Epidermal melanocyte (primary cell): ENCODE measurements at regions not wholly inside any gene's neighbourhood (a gene's known extent, or its start where the extent isn't known, plus 50 kb on each side); places are given as distances from the start of the nearest gene placed in this dataset.

Experiments used
- DNase-seq: peaks from one replicate; pipeline ENCODE4 v3.0.0; 2011; ENCODE audit warnings: low spot score; ENCODE audit not compliant: insufficient read length

DNA sequence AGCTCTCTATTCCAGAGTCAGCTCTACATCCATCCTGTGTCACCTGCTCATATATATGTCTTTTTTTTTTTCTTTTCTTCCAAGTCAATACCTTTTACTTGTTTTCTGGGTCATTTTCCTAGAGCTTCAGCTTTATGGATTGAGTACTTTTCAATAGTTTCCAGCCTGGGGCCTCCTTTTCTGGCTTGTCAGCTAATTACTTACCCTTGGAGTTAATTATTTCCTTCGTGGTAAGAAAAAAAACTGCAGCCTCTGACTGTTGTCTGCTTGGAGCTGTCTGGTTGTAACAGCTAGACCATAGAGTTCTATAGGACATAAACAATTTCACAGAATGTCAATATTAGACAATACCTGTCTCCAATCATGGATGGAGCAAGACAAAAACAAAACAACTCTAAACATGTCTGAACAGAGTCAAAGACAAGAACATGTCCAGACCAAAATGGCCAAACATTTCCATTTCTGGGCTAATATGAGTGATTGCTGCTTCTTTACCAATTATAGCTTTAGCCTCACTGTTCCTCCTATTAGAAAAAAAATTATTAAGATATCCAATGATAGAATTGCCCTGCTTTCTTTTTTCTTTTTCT is 643.1 kb downstream of the SLC4A3 start:
- DNase-seq, result no peak

DNA sequence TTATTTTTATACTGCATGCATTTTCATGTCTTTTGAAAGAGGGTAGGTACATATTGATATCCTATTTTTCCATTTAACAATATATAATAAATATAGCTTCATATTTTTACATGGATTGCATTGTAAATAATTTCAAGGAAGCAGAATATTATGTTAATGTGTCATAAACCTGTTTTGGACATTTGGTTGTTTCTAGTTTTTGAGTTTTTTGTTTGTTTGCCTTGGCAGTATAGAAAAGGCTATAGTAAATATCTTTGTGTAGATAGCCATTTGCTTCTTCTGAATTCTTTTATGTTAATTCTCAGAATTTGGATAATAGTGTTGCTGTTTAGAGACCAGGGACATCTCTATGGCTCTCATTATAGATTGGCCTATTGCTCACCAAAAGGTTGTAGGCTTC is 645.2 kb downstream of the SLC4A3 start:
- no peak for DNase-seq

DNA sequence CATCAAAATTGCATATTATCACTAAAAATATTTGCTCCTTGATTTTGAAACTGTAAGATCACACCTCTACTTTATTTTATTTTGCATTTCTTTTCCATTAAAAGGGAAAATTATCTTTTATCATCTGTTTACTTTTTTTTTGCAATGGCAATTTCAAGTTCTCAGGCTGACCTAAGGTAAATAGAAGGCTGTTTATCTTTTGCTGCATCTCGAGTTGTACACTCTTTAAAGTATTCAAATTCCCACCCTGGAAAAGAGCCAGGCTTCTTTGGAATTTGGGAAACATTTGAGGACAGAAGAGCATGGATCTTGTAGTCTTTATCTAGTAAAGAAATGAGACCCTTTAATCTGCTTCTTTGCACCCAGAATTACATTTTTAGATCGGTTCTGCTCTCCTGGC is 645.7 kb downstream of the SLC4A3 start:
- DNase-seq, result no peak

DNA sequence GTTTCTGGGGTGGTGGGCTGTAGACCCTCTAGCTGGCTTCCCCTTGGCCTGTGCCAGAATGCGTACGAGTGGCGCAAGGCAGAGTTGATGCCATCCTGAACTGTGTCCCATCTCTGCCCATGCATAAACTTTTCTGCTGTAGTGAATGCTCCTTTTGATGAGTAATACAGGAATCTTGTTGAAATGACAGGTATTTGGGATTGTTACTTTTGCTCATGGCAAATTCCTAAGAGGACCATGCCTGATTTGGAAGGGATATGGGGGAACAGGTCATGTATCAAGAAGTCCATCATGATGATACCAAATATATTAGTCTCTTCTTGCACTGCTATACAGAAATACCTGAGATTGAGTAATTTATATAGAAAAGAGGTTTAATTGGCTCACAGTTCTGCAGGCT is 648.0 kb downstream of the SLC4A3 start:
- DNase-seq, result no peak

DNA sequence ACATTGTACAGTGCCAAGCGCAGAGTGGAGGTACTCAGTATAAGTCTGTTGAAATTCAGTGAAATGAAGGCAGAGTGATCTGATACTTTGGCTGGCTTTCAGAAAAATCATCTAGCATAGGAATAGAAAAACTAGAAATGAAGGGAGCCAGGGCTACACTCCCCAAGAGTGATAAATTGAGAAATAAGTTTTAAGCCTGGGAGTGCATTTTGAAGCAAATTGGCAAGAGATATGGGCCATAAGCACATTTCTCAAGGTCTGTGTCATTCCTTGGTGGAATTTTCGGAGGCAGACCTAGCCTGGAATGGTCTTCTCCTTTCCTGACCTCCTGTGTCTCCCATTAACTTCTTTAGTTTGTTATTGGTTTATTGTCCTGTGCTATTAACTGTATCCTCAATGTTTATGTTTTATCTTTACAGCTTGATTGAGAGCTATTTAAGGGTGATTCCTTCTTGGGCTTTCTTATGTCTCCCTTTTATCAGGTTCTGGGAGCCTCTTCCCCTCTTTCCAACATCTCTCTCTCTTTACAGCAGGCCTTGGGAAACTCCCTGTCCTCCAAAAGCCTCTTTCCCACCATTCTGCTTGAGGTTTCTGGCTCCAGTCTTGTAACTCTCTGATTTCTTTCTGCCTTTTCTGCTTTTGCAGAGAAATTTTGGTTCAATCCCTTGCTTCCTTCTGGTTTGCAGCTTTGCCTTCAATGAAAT is 649.5 kb downstream of the SLC4A3 start:
- DNase-seq, result no peak

DNA sequence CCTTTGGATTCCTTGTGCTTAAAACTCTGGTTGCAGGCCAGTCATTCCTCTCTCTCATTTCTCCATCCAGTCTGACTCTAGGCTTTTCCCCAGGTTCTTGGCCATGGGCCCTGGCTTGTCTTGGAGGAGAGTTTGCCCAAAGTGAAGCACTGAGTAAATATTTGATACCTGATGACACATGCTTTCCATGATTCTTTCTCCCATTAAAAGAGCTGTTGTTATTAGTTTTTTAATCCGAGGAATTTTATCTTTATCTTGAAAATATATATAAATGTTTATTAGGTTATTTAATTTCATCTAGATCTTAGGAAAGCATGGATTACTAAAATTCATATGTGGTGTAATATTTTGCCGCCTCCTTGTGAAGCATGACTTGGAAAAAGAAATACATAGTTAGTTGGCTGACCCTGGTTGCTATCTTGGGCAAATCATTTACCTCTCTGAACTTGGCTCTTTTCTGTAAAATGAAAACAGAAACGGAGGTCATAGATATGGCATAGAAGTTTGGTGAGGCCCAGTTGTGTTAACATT is 650.1 kb downstream of the SLC4A3 start:
- DNase-seq, result no peak

DNA sequence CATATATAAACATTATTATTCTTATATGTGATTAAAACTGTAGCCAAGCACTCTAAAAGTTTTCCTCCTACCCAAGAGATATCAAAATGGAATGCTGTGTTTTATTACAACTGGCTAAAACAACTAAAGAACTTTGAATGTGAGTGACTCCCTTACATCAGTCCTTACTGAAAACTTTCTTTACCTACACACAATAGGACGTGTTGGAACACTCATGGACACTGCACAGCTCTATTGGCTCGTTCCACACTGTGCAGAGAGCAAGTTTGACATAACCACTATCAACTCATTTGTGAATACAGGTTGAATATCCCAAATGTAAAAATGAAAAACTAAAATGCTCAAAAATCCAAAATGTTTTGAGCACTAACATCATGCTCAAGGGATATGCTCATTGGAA is 650.6 kb downstream of the SLC4A3 start:
- DNase-seq, result no peak

DNA sequence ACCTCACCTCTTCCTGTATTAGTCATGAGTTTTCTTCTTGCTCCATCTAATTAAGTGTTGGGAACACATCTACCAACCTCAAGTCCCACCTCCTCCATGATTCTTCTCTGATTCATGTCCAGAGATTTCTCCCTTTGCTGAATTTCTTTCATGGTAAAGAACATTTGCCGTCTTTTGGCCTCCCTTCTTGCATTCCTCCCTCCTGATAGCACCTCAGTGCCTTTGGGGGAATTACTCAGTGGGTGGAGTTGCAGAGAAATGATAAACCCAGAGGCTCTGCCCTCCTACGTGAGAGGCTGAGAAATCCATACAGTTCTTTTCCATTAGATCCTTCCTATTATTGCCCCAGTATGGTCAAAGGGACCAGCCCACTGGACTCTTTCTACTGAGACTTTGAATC is 651.9 kb downstream of the SLC4A3 start:
- DNase-seq, result no peak

DNA sequence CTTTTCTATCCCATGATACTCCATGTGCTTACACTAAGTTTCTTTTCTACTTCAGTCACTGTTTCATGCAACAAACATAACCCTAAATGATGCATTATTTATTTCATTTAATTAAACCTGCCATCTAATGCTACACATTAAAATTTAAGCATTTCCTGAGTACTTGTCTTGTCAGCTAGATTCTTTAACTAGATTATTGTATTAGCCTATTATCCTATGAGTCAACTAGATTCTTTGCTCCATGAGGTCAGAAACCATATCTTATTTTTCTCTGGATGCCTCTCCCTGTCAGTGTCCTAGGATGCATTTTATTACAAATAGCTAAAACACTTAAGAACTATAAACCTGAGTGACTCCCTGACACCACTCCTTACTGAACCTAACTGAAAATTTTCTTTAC is 652.4 kb downstream of the SLC4A3 start:
- no peak for DNase-seq

DNA sequence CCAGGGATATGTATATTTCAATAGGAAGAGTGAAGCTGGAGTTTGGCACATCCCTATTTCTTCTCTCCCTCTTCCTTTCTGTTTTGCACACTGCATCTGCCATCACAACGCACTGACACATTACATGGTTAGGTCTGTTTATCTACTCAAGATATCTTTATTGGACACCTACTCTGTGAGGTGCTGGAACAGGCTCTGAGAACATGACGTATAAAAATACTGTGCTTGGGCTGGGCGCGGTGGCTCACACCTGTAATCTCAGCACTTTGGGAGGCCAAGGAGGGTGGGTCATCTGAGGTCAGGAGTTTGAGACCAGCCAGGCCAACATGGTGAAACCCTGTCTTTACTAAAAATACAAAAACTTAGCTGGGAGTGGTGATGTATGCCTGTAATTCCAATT is 653.3 kb downstream of the SLC4A3 start:
- no peak for DNase-seq

DNA sequence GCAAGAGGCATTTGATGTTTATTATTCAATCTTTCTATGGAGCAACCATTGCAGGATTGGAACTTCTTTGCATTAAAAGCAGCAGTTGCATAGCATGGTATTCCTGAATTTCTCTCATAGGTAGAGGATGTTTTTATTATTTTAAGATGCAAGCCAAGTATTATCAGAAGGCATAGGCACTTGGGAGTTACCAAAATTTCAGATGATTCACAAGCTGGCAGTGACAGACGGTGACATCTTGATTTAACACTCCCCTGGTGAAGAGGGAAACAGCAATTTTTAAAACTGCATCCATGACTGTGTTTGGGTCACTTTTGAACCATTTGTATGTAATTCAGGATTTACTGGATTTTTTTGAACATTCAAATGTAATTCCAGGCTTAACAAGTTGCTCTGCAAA is 654.3 kb downstream of the SLC4A3 start:
- DNase-seq, result no peak

DNA sequence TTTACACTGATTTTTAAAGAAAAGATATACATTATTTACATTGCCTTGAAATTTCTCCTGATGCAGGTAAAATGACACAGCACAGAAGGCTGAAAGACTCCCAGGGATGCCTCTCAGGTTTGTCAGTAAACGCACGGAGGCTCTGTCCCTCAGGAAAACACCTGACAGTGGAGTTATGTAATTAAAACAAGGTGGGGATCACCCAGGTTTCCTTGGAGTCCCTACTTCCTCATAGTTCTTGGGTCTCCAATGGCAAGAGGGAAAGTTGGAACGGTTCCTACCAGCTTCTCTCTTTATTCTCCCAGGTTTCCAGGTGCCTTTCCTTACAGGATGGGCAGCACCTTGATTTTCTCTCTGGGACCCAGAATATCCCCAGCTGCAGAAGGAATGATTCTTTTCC is 654.8 kb downstream of the SLC4A3 start:
- DNase-seq, result no peak

DNA sequence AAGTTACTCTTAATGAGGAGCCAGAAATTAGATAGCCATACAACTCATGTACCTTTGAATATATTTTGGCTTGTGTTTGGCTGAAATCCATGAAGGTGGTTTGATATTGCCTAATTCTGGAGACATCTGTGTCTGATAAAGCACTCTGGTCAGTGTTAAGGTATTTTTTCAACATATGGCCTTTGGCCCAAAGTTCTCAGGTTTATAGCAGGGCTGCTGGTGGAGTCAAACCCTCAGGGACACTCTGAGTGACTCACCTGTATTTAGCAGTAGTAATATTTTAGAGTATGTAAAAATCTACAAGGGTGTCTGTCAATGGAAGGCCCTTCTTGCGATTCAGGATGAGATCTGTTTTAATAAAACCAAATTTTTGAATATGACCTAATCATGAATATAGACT is 666.5 kb downstream of the SLC4A3 start:
- DNase-seq, result no peak

DNA sequence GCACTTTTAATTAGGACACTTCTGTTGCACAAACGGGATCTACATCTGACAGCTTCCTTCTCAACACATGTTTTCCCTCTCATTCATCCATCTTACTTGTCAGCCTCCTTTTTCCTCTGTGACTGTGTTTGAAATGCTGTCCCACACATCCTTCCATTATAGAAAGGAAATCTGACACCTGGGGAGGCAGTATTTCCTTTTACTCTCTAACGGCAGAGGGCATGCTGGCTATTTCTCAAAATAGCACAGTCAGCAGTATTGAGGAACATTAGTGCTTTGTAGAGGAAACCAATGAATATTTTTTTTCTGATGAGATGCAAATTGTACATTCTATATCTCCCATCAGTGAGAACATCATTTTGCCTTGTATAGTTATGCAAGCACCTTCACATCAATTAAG is 668.7 kb downstream of the SLC4A3 start:
- DNase-seq, result no peak

DNA sequence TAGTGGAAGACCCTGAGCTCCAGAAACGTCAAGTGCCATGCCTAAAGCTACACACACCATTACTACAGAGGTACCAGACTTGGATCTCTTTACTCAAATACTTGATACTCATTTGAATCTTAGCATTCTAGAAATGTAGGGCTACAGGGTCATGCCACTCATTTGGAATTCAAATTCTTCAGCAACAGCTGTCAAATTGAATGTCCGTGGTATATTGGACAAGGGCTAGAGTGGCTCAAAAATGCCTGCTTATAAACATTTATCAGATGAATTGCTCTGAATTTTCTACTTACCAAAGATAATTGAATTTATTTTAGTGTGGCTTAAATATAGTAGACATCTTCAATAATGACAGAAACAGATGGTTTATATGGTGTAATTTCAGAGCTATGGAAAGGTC is 669.7 kb downstream of the SLC4A3 start:
- no peak for DNase-seq

DNA sequence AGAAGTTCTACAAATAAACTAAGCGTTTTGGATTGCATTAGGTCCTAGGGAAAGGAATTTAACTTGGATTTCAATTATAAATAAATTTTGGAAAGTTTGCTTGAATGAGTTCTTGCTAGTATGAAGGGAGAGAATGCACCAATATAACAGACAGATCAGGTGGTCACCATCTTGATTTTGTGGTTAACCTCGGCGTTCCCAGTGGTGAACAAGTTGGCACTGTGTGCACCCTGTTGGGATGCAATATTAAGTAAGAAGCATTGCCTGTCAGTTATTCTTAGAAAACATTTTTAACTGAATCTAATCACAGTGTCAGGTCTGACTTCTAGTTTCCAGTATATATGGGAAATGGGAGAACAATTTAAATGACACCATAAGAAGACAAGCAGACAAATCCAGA is 673.4 kb downstream of the SLC4A3 start:
- DNase-seq, result no peak

DNA sequence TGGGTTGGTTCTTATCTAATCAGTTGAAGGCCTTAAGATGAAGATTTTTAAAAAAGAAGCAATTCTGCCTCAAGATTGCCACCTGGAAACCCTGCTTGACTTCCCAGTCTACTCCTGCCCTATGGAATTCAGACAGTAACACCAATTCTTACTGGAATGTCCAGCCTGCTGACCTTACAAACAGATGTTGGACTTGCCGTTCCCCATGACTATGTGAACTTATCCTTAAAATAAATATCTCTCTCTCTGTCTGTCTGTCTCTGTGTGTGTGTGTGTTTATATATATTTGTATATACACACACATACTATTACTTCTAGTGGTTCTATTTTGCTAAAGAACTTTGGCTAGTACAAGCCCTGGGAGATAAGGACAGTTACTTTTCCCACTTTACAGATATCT is 675.3 kb downstream of the SLC4A3 start:
- DNase-seq, result no peak

DNA sequence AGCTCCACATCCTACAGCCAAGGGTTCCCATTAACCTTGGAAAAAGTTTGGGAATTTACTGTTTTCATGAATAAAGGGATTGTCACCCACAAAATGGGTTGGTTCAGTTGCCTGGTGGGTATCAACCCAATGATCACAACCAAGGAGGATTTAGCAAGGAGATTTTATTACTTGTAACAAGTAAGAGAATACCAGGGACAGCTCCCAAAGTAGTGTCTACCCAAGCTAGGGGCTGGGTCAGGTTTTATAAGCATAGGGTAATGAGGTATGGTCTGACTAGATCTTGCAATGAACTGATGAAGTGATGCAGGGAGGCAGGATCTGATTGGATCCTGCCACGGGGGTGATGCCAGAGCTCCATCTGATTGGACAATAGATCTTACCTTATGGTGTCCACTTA is 681.8 kb downstream of the SLC4A3 start:
- DNase-seq, result no peak

DNA sequence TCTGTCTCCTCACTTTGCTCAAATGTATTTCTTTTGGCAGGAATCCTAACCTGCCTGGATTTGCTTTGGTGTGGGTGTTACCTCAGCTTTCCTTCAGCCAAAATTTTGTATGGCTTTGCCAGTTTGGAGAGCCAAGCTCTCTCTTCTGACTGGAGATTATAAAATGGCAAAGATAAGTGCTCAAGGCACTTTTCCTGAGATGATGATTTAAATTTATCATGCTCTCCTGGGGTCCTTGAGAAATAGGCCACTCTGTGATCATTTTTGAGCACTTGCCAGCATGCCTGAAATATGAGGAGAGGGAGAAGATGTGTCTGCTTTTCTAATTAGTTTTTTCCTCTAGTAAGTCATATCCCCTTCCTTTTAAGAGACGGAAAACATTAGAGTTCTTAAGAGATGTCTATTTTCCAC is 683.0 kb downstream of the SLC4A3 start:
- no peak for DNase-seq

DNA sequence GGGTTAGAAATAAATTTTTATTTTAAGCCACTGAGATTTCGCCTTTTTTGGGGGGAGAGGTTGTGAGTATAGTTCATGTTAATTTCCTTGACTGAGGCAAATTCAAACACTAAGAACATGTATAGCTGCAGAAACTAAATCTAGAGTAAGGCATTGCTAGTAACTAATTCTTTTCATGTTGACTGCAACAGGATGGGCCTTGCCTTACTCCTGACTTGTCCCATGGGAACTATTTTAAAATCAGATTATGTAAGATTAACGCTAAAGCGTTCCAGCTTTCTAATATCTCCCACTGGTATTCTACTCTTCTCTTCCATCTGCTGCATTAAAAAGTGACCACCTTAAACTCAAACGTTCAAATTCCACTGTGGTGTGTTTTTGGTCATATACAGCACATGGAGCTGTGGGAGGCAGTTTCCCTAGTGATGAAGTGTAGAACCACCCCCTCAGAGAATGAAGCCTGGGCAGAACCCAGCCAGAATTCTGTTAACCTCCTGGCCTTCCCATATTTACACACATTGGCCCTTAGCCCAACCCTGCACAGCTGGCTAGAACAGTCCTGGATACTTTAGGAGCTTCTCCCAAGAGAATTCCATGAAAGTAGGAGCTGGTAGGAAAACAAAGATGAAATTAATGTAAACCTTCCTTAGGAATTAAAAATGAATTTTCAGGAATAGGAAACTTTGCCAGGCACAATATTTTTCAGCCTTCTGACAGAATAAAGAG is 687.8 kb downstream of the SLC4A3 start:
- DNase-seq, result no peak

DNA sequence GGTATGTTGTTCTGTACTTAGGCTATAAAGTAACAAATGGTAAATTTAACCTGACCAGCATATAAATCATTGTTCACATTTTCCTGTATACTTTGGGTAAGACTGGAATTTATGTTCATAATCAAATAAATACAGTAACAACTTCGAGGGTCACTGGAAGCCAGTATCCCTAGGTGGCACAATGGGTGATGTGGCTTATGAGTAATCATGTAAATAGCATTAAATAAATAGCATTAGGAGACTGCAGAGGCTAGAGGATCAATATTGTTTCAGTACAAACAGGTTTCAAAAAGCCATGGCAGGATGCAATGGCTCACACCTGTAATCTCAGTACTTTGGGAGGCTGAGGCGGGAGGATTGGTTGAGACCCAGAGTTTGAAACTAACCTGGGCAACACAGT is 690.6 kb downstream of the SLC4A3 start:
- no peak for DNase-seq

DNA sequence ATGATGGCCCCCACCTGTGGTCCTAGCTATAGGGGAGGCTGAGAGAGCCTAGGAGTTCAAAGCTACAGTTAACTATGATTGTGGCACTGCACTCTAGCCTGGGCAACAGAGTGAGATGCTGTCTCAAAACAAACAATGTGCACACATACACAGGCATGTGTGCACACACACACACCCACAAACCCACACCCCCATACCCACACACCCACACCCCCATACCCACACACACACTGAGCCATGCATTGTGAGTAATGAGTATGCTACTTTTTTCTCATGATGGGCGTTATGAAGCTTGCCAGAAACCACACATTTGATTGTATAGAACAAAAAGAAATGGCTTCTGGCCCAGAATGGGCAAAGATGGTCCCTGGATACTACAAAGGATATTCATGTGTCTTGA is 691.1 kb downstream of the SLC4A3 start:
- no peak for DNase-seq

DNA sequence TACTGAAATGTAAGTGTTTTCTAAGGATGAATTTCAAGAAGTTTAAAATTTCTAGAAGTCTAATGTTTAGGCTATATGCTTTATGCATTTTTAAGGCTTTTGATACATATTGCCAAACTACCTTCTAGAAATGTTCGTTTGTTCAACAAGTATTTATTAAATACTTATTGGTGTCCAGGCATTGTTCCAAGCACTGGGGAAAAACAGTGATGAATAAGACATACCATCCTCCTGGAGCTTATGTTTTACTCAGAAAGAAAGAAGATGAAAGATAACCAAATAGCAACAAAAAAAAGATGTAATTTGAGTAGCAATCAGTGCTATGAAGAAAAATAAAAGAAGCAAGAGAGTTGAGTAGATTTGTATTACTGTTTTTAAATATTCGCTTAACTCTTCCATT is 692.9 kb downstream of the SLC4A3 start:
- no peak for DNase-seq
